ENCODE measurements at regions not wholly inside any gene's neighbourhood (a gene's known extent, or its start where the extent isn't known, plus 50 kb on each side); places are given as distances from the start of the nearest gene placed in this dataset.

DNA sequence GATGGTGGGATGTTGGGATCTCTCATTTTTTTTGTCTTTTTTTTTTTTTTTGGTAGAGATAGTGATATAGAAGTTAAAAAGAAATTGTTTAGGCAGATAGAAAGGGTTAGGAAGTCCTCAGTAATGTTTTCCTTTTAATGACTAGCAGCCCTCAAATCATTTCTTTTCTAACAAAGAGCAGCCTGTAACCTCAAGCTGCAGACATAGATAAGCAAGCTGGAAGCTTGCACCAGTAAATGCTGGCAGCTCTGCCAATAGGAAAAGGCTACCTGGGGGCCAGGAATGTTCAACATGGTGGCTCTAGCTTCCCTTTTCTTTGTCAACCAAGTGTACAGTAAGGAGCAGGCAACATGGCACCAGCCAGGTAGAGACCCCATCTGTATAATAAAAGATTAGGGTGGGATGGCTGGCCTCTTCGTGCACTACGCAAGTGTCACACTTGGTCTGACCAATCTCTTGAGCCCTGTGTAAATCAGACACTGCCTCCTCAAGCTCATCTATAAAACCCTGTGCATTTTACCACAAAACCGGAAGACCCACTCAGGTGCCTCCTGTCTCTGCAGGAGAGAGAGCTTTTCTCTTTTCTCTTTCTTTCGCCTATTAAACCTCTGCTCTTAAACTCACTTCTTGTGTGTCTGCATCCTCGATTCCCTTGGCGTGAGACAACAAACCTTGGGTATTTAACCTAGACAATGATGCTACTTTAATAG lies 212.9 kb downstream of the SNX10 start:
- no peak for DNase-seq (ENCODE audit: low spot score)
- WGBS, result 93% methylated on average over 6 of the region's 6 CpGs
- Histone ChIP-seq H3K36me3 (ENCODE audit: control insufficient read depth in 4 of 4, insufficient read depth in 3 of 4, low read depth in 1 of 4, low read length in 3 of 4) (no peaks in the 10 kb centered on the region), H3K4me1 (ENCODE audit: control insufficient read depth in 4 of 4, insufficient read depth in 4 of 4, low read length in 3 of 4) (no peaks in the 10 kb centered on the region), H3K27me3 (ENCODE audit: control insufficient read depth in 4 of 4, insufficient read depth in 4 of 4, low read length in 3 of 4) (no peaks in the 10 kb centered on the region), H3K9ac (ENCODE audit: low read depth in 1 of 2, low read length in 2 of 2) (no peak overlapping the region), H3K4me3 (ENCODE audit: low read depth in 1 of 3, low read length in 3 of 3) (no peak overlapping the region), H3K27ac (ENCODE audit: low read depth in 1 of 2, low read length in 2 of 2) (no peak overlapping the region), H3K9me3 (ENCODE audit: control insufficient read depth in 4 of 4, low read length in 3 of 4) (no peaks in the 10 kb centered on the region)
- TF ChIP-seq, protein P1, sequence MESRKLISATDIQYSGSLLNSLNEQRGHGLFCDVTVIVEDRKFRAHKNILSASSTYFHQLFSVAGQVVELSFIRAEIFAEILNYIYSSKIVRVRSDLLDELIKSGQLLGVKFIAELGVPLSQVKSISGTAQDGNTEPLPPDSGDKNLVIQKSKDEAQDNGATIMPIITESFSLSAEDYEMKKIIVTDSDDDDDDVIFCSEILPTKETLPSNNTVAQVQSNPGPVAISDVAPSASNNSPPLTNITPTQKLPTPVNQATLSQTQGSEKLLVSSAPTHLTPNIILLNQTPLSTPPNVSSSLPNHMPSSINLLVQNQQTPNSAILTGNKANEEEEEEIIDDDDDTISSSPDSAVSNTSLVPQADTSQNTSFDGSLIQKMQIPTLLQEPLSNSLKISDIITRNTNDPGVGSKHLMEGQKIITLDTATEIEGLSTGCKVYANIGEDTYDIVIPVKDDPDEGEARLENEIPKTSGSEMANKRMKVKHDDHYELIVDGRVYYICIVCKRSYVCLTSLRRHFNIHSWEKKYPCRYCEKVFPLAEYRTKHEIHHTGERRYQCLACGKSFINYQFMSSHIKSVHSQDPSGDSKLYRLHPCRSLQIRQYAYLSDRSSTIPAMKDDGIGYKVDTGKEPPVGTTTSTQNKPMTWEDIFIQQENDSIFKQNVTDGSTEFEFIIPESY (IDR thresholded peaks at IDR 0.05), result no peak
- TF ChIP-seq, protein P2, sequence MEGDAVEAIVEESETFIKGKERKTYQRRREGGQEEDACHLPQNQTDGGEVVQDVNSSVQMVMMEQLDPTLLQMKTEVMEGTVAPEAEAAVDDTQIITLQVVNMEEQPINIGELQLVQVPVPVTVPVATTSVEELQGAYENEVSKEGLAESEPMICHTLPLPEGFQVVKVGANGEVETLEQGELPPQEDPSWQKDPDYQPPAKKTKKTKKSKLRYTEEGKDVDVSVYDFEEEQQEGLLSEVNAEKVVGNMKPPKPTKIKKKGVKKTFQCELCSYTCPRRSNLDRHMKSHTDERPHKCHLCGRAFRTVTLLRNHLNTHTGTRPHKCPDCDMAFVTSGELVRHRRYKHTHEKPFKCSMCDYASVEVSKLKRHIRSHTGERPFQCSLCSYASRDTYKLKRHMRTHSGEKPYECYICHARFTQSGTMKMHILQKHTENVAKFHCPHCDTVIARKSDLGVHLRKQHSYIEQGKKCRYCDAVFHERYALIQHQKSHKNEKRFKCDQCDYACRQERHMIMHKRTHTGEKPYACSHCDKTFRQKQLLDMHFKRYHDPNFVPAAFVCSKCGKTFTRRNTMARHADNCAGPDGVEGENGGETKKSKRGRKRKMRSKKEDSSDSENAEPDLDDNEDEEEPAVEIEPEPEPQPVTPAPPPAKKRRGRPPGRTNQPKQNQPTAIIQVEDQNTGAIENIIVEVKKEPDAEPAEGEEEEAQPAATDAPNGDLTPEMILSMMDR (IDR thresholded peaks at IDR 0.05; ENCODE audit: low read depth, low read length, missing input control), result no peak
- TF ChIP-seq RAD21 (IDR thresholded peaks at IDR 0.05), result no peak
- TF ChIP-seq YY1 (IDR thresholded peaks at IDR 0.05), result no peak
- no peak for TF ChIP-seq HNF4G (IDR thresholded peaks at IDR 0.05)
- TF ChIP-seq EGR1 (IDR thresholded peaks at IDR 0.05; ENCODE audit: low read depth in 2 of 2), result no peak
- TF ChIP-seq RXRA (IDR thresholded peaks at IDR 0.05), result no peak
- TF ChIP-seq, protein P3, sequence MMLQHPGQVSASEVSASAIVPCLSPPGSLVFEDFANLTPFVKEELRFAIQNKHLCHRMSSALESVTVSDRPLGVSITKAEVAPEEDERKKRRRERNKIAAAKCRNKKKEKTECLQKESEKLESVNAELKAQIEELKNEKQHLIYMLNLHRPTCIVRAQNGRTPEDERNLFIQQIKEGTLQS (IDR thresholded peaks at IDR 0.05), result no peak
- TF ChIP-seq, protein P4, sequence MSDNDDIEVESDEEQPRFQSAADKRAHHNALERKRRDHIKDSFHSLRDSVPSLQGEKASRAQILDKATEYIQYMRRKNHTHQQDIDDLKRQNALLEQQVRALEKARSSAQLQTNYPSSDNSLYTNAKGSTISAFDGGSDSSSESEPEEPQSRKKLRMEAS (IDR thresholded peaks at IDR 0.05), result no peak
- TF ChIP-seq SP1 (IDR thresholded peaks at IDR 0.05), result no peak
- TF ChIP-seq FOXA2 (IDR thresholded peaks at IDR 0.05), result no peak
- no peak for TF ChIP-seq NR2F2 (IDR thresholded peaks at IDR 0.05)

DNA sequence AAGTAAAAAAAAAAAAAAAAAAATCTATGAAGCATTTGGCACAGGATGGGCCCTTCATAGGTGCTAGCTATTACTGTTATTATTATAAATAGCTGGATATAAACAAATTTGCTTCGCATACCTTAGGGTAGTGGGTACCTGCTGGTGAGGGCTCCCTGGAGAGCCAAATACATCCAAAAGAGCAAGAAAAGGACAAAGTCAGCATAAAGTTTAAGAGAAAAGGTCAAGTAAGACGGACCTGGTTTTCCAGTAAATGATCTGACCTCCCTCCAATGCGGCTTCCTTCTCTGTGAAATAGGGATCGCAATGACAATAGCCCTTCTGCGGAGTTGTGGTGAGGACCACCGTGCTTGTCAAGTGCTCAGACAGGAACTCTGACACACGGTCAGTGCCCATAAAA lies 214.5 kb downstream of the SNX10 start:
- no peak overlapping the region for H3K27ac ChIP-seq (ENCODE audit: low read depth in 1 of 2, low read length in 2 of 2)
- H3K4me1 ChIP-seq (ENCODE audit: control insufficient read depth in 4 of 4, insufficient read depth in 4 of 4, low read length in 3 of 4), result no peaks in the 10 kb centered on the region
- no peak for TF ChIP-seq NR2F2 (IDR thresholded peaks at IDR 0.05)
- TF ChIP-seq, protein P4 (IDR thresholded peaks at IDR 0.05), result no peak
- no peak for TF ChIP-seq GABPA (IDR thresholded peaks at IDR 0.05 in 1 of 2, conservative IDR thresholded peaks at IDR 0.05 in 1 of 2)
- no peak for TF ChIP-seq HNF4G (IDR thresholded peaks at IDR 0.05)
- no peak for TF ChIP-seq YY1 (IDR thresholded peaks at IDR 0.05)
- TF ChIP-seq RAD21 (IDR thresholded peaks at IDR 0.05), result no peak
- TF ChIP-seq EGR1 (IDR thresholded peaks at IDR 0.05; ENCODE audit: low read depth in 2 of 2), result no peak
- no peak for TF ChIP-seq FOXA1 (IDR thresholded peaks at IDR 0.05)
- TF ChIP-seq, protein P5, sequence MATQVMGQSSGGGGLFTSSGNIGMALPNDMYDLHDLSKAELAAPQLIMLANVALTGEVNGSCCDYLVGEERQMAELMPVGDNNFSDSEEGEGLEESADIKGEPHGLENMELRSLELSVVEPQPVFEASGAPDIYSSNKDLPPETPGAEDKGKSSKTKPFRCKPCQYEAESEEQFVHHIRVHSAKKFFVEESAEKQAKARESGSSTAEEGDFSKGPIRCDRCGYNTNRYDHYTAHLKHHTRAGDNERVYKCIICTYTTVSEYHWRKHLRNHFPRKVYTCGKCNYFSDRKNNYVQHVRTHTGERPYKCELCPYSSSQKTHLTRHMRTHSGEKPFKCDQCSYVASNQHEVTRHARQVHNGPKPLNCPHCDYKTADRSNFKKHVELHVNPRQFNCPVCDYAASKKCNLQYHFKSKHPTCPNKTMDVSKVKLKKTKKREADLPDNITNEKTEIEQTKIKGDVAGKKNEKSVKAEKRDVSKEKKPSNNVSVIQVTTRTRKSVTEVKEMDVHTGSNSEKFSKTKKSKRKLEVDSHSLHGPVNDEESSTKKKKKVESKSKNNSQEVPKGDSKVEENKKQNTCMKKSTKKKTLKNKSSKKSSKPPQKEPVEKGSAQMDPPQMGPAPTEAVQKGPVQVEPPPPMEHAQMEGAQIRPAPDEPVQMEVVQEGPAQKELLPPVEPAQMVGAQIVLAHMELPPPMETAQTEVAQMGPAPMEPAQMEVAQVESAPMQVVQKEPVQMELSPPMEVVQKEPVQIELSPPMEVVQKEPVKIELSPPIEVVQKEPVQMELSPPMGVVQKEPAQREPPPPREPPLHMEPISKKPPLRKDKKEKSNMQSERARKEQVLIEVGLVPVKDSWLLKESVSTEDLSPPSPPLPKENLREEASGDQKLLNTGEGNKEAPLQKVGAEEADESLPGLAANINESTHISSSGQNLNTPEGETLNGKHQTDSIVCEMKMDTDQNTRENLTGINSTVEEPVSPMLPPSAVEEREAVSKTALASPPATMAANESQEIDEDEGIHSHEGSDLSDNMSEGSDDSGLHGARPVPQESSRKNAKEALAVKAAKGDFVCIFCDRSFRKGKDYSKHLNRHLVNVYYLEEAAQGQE (IDR thresholded peaks at IDR 0.05), result no peak
- TF ChIP-seq, protein P2 (IDR thresholded peaks at IDR 0.05; ENCODE audit: low read depth, low read length, missing input control), result no peak
- TF ChIP-seq JUND (IDR thresholded peaks at IDR 0.05), result no peak
- no peak for TF ChIP-seq HNF4A (conservative IDR thresholded peaks at IDR 0.05)
- no peak for TF ChIP-seq TAF1 (conservative IDR thresholded peaks at IDR 0.05)
- TF ChIP-seq RXRA (IDR thresholded peaks at IDR 0.05), result no peak
- WGBS, result 85% methylated on average over 7 of the region's 7 CpGs
- DNase-seq (ENCODE audit: low spot score), result no peak
- no peak overlapping the region for H3K9ac ChIP-seq (ENCODE audit: low read depth in 1 of 2, low read length in 2 of 2)
- no peaks in the 10 kb centered on the region for H3K9me3 ChIP-seq (ENCODE audit: control insufficient read depth in 4 of 4, low read length in 3 of 4)
- no peaks in the 10 kb centered on the region for H3K36me3 ChIP-seq (ENCODE audit: control insufficient read depth in 4 of 4, insufficient read depth in 3 of 4, low read depth in 1 of 4, low read length in 3 of 4)
- no peaks in the 10 kb centered on the region for H3K27me3 ChIP-seq (ENCODE audit: control insufficient read depth in 4 of 4, insufficient read depth in 4 of 4, low read length in 3 of 4)
- H3K4me3 ChIP-seq (ENCODE audit: low read depth in 1 of 3, low read length in 3 of 3), result no peak overlapping the region
